ENCODE measurements at regions not wholly inside any gene's neighbourhood (a gene's known extent, or its start where the extent isn't known, plus 50 kb on each side); places are given as distances from the start of the nearest gene placed in this dataset.

- DNase-seq, result no peak
Observed at GRCh38 chr1:185427264-185427663, 110.2 kb upstream of the IVNS1ABP start.

- DNase-seq, result no peak
Observed at GRCh38 chr1:185426848-185427247, 109.8 kb upstream of the IVNS1ABP start.

GRCh38 chr1:185425163-185425562, 108.1 kb upstream of the IVNS1ABP start:
- DNase-seq, result no peak

DNA sequence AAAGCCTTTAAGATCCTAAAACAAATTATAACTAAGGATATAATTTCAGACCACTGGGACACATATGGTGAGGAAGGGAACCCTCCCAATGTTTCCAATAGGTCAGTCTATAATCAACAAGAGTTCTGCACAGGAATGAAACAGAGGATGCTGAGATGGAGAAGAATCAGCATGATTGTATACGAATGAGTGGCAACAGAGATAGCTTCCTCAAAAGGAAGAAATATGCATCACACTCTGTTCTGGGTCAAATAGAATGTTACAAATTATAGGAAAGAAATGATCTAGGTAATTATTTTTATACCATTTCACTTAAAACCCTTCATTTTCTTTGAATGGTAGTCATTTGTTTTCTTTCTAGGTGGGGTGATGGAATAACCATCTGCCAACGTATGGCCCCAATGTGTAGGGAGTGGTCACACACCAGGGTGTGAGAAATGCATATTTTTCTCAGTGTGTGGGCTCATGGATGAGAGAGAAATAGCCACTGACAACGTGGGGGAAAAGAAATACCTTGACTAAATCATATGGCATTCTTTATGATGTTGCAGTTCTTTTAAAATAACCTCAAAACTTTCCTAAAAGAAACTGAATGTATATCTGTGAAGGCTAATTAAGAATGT, 104.6 kb upstream of the IVNS1ABP start:
- no peak for DNase-seq

DNA sequence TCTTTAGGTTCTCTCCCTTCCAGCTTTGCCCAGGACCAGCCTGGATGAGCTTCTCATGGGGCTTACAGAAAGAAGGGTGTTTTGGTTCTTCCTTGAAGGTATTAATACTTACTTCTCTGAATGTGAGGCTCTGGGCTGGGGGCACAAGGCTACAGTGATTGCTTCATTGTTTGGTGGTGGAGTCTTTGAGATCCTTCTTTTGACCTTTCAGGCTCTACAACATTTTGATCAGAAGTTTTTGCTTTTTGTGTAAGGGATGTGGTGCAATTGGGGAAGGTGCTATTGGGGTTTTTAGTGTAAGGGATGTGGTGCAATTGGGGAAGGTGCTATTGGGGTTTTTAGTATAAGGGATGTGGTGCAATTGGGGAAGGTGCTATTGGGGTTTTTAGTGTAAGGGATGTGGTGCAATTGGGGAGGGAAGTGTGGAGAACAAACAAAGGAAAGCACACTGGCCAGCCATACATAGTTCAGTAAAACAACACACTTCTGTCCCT, 103.6 kb upstream of the IVNS1ABP start:
- no peak for DNase-seq

DNA sequence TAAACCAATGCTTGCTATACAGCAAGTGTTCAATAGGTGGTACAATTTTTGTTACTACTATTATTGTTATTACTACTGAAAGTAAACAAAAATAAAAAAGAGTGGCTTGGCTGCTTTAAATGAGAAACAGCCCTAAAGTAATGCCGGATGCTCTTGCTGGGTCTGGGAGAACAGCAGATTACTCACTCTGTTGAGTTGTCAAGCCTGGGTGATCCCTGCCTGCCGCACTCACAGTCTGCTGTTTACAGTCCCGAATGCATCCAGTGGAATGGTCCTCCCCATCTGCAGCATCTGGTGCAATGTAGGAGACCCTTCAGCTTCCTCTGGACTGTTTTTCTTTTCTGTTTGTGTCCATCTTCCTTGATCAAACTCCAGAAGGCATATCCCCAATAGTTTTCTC, 102.7 kb upstream of the IVNS1ABP start:
- DNase-seq, result no peak

GRCh38 chr1:185418472-185418871, 101.4 kb upstream of the IVNS1ABP start:
- no peak for DNase-seq

- DNase-seq, result no peak
Observed at GRCh38 chr1:185412385-185413087, 95.5 kb upstream of the IVNS1ABP start.

- no peak for DNase-seq
Observed at GRCh38 chr1:185409763-185410528, 92.9 kb upstream of the IVNS1ABP start.

GRCh38 chr1:185409345-185409744, 92.3 kb upstream of the IVNS1ABP start:
- no peak for DNase-seq

GRCh38 chr1:185408700-185409270, 91.7 kb upstream of the IVNS1ABP start:
- no peak for DNase-seq

GRCh38 chr1:185406691-185407009, 89.6 kb upstream of the IVNS1ABP start:
- DNase-seq, result no peak

DNA sequence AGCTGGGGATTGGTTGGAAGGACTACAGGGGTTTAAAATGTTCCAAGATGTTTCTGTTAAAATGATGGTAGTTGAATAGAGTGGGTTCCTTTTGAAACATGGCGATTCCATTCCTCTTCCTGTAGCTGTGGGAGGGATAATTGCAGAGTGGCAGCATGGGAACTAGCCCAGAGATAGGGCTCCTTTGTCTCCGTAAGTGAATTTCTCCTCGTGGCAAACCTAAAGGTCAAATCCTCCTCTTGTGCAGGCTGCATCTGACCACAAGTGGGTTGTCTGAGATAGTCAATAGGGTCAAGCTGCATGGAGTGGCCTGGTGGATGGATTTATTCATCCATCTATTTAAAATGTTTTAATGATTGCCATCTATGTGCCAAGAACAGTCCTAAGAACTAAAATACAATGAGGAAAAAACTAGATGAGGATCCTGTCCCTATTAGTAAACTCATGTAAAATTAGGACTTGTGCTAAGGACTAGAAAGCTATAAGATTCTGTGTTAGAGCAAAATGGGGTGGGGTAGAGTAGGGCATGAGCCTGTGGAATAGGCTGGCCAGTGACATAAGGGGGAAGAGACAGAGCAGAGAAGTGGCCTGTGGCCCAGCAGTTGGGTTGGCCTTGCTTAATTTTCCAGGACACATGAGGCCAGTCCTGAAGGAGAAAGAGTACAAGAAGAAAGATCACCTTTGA, 89.1 kb upstream of the IVNS1ABP start:
- no peak for DNase-seq

DNA sequence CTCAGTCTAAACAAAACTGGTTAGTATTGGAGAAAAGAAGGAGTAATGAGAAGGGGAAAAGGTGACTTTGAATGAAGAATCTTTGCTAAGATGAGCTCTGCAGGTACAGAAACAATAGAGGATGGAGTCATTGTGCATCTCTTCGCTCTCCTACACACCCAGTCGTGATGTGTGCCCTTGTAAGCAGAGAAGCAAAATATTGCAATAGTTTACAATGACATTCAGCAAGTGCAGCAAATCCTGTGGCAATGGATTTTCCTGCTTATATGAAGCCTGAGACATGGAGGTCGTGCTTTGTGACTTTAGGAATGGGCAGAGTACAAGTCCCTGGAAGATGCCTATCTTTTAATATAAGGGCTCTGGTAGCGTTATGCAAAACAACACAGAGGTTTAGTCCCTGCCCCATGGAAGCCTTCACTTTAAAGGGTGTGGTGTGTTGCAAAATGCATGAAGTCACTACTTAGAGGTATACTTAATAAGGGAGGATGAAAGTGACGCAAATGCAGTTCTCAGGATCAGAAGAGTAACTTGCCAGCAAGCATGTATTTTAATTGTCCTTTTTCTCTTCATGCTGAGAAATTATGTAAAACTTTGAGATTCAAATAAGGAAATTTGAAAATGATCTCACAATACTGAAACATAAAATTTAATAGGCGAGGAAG, 88.0 kb upstream of the IVNS1ABP start:
- DNase-seq, result no peak

GRCh38 chr1:185404291-185404690, 87.2 kb upstream of the IVNS1ABP start:
- DNase-seq, result no peak

GRCh38 chr1:185402930-185403329, 85.9 kb upstream of the IVNS1ABP start:
- no peak for DNase-seq

GRCh38 chr1:185401019-185401418, 84.0 kb upstream of the IVNS1ABP start:
- no peak for DNase-seq

DNA sequence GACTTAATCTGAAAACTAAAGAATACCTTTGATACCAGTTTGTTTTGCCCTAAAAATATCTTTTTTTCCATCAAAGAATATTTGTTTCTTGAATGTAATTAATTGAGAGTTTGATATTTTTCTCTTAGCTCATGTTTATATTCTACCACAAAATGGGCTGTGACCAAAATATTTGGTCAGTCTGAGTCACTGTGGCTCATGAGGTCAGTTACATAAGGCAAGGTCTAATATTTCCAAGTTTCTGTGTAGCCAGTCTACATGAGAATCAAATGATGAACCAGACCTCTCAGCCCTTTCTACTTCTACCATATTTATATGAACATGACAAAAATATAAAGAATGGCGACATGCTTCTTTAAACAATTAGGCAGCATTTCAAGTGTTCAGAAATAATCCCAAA, 83.0 kb upstream of the IVNS1ABP start:
- no peak for DNase-seq

- DNase-seq, result no peak
Observed at GRCh38 chr1:185398599-185398998, 81.6 kb upstream of the IVNS1ABP start.

DNA sequence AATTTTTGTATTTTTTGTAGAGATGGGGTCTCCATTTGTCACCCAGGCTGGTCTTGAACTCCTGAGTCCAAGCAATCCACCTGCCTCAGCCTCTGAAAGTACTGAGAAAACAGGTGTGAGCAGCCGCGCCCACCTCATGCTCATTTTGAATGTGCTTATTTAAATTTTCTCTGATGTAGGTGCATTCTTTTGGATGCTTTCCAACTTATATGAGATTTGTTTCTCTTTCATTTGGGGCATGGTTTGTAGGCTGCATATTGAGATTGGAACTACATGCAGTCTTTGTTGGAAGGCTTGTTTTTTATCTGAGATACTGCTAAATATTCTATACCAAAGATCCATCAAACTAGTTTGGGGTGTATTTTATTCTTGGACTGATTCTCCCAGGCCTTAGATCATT, 81.0 kb upstream of the IVNS1ABP start:
- DNase-seq, result no peak

GRCh38 chr1:185397183-185397582, 80.1 kb upstream of the IVNS1ABP start:
- no peak for DNase-seq

GRCh38 chr1:185396126-185396525, 79.1 kb upstream of the IVNS1ABP start:
- no peak for DNase-seq

GRCh38 chr1:185393815-185394214, 76.8 kb upstream of the IVNS1ABP start:
- no peak for DNase-seq
